ENCODE measurements at regions not wholly inside any gene's neighbourhood (a gene's known extent, or its start where the extent isn't known, plus 50 kb on each side); places are given as distances from the start of the nearest gene placed in this dataset.
"Not testable (repeated sequence)": the region's sequence is repeated elsewhere in the genome, so short reads cannot be mapped to it uniquely, and the experiment has no call there.

DNA sequence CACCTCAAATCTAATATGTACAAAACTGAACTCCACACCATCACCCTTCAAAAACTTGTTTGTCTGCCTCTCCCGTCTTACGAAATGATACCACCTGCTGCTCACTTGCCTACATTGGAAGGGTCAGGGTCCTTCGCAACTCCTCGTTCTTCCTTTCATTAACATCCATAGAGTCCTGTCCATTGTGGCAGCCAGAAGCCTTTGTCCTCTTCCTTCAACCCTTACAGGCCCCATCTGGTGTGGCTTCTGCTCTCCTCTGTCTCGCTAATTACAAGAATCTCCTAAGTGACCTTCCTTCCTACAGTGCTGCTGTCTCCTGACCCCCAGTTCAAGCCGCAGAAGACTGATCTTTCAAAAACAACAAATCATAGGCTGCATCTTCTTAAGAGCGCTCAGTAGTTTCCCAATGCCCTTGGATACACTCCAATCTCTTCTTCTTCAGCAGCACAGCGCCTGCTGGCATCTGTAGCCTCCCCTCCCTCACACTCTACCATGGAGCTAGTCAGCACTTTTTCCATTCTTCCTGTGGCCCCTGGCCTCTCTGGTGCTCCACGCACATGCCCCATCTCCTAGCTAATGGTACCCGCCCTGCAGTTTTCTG lies 382.7 kb downstream of the LIG4 start:
- no peak for DNase-seq (ENCODE audit: extremely low read depth in 1 of 2, low read depth in 1 of 2)

DNA sequence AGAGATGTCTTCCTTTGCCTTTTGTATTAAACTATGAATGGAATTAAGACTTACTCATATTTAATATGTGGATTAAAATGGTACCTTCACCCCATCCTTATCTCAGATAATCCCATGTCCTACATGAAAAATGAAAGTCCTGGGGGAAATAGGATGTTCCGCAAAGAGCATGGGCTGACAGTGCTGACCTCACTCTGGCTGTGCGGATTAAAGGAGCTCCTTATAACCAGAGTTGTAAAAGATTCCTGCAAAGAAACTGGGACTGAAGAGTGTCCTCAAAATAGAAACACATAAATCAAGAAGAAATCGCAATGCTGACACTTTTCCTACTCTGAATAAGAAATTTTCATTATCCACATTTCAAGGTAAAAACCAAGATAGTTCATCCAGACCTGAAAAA lies 384.5 kb downstream of the LIG4 start:
- DNase-seq (ENCODE audit: extremely low read depth in 1 of 2, low read depth in 1 of 2) = no peak

DNA sequence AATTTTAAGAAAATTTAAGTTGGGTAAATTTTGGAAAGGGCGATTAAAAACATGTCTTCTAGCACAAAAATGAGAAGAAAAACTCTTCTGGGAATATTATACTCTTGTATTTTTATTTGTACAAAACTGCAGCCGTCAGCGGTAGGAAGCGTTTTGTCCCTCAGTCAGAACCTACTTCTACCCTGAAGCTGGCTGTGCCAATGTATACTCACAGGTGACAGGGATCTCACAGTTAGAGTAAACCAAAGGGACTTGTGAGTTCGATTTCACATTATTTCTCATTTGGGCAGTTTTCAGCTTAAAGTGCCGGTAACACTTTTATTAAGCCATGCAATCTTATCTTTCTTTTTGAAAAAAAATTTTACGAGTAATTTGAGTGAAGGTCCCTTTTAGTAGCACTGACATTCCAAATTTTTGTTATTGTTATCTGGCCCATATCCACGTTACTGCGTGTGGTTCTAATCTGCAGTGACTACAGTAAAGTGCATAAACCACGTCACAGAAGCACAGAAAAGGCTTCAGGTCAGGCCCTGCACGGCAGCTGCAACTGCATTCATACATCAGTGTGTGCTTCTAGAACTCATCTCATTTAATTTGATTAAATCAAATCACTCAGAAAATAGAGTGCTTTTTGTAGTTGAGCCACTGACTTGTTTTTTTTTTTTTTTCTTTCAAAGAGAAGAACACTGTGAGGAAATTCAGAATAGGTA lies 387.3 kb downstream of the LIG4 start:
- DNase-seq (ENCODE audit: extremely low read depth in 1 of 2, low read depth in 1 of 2) = no peak

DNA sequence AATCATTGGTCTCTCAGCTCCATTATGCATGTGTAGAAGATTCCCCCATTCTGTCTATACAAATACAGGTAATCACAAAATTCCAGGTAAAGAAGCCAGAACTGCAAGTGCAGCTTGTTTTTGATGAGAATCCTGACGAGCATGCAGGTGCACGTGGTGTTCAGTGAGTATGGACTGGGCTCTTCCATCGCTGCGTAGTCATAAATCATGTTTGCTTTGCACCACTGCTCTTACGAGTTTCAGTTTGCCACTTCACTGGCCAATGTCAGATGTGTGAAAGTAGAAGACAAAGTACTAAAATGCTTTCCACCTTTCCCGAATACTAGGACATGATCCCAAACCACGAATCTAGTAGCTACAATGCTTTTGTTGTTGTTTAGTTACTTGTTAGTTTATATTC lies 390.7 kb downstream of the LIG4 start:
- DNase-seq (ENCODE audit: extremely low read depth in 1 of 2, low read depth in 1 of 2) = no peak

DNA sequence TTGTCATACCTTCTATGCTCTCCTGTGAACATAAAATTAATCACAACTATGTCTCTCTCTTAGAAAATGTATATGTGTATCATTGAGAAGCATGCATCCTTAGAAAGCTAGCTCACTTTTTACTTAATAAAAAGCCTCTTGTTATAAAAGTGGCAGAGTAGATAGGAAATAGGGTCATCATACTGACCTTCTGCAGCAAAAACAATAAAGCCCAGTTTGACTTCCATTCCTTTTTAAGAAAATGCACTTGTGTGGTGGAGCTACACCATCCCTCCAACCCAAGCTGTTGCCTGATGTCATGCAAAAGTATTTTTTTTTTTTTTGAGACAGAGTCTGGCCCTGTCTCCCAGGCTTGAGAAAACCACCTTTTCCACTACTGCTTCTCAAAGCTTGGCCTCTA lies 393.3 kb downstream of the LIG4 start:
- DNase-seq (ENCODE audit: extremely low read depth in 1 of 2, low read depth in 1 of 2) = no peak

DNA sequence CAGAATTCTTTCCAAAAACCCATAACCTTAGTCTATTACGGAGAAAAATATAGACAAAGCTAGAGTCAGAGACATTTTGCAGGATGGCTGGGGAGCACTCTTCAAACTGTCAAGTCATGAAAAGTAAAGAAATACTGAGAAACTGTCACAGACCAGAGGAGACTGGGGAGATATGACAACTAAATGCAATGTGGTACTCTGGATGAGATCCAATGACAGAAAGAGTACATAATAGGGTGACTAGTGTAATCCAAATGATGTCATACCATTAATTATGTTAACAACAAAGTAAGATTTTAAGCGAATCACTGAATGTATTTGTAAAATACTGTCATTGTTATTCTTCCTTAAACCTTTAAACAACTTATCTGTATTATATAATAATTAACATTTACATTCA lies 393.8 kb downstream of the LIG4 start:
- no peak for DNase-seq (ENCODE audit: extremely low read depth in 1 of 2, low read depth in 1 of 2)

DNA sequence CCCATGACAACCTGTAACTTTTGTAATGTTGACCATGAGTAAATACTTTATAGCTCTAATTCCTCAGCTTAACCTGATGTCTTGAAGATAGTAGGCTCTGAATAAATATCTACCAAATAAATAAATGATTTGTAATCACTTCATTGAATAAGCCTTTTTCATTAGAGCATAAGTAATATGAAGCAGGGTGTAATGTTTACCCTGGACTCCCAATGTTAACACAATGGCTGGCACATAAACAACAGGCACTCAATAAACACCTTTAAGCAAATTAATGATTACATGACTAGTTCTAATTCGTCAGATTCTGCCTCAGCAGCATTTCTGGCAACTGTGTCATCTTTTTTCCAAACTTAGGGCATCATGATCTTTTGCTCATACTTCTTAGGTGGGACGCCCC lies 396.3 kb downstream of the LIG4 start:
- no peak for DNase-seq (ENCODE audit: extremely low read depth in 1 of 2, low read depth in 1 of 2)

DNA sequence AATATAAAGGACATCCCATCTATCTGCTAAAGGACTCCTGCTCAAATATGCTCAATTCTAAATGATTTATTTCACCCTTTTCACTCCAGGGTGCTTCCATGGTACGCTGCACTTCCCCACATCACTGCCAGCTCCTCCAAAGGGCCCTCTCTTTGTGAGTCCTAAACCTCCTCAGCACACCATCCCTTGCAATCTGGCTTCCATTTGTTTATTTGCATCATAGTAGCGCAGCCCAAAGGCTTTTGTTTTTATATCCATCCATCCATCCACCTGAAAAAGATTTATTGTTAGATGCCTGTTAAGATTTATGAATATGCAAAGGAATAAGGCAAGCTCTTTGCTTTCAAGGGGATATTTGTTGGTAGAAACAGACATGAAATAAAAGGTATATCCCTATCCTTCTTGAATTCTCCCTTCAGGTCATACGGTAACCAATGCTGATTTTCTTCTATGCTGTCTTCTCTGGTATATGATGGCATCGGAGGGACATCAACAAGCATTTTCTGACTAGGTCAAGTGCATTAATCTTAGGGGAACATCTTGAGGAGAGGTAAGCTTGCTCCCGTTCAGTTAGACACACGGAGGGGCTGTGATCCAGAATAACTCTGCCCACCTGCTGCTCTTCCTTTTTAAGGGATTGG lies 397.6 kb downstream of the LIG4 start:
- no peak for DNase-seq (ENCODE audit: extremely low read depth in 1 of 2, low read depth in 1 of 2)

DNA sequence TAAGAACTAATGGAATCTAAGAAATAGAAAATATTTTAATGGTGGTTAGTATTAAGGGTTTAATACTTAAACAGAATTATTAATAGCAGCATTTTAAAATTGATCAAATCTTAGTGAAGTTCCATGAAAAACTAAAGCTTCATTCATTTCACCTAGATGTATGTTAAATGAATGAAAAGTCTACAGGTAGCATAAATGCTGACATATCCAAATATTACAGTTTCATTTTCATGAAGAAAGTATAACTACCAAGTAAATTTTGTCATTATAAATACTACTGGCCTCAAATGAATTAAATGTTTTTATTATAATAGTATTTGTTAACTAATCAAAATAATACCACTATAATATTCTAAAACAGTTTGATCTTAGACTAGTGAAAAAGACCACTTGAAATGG lies 403.3 kb downstream of the LIG4 start:
- DNase-seq (ENCODE audit: extremely low read depth in 1 of 2, low read depth in 1 of 2) = no peak

DNA sequence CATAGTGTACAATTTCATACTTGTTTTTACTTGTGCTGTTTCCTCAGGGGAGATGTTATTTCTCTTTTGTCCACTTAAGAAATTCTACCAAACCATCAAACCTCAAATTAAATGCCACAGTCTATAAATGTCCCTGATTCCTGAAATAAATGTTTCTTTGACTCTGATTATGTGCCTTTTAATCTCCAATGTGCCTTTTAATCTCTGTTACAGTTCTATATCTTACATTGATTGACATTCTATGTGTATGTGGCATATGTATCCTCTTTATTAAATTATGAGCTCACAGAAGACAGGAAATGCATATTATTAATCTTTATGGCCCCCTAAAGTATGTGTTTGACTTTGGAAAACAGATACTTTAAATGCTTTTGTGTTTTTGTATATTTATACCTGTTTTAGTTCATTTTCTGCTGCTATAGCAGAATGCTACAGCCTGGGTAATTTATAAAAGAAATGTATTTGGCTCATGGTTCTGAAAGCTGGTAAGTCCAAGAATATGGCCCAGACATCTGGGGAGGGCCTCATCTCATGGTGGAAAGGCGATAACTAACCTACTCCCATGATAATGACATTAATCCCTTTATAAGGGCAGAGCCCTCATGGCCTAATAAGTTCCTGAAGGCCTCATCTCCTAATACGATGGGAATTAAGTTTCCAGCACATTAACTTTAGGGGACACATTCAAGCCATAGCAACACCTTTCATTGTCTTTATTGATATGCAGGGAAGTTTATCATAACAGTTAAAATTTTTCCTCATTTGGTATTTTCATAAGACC lies 403.9 kb downstream of the LIG4 start:
- DNase-seq (ENCODE audit: extremely low read depth in 1 of 2, low read depth in 1 of 2) = no peak

DNA sequence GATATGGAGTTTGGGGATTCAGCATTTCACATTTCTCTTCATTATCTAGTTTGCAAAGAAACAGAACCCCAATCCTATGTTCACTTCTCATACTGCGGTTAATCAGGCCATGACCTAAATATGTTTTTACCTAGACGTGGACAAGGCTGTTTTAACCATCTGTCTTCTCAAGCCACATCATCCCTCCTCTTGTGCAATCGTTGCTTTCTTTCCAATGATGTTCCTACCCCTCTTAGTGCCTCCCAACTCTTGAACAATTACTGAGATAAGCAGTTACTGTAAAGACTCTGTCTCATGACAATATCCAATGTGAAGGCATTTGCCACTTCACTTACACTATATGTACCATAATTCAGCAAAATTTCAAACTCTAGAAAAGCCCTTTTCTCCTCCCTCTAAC lies 406.2 kb downstream of the LIG4 start:
- no peak for DNase-seq (ENCODE audit: extremely low read depth in 1 of 2, low read depth in 1 of 2)

DNA sequence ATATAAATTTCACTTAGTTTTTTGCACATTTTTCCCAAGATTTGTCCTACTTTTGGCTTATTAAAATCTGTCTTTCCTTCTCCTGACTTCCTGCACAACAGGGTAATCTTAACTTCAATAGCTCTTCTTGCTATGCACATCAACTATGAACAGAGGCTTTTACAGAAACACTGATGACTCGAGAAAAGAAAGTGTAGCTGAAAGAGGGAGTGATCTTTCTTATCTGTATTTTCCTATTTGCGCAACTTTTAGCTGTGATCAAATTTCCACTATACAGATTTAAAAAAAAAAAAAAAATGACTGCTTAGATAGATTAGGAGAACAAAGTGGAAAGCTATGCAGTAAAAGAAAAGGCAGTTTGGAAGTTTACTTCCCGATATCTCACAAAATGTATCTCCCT lies 406.9 kb downstream of the LIG4 start:
- no peak for DNase-seq (ENCODE audit: extremely low read depth in 1 of 2, low read depth in 1 of 2)

DNA sequence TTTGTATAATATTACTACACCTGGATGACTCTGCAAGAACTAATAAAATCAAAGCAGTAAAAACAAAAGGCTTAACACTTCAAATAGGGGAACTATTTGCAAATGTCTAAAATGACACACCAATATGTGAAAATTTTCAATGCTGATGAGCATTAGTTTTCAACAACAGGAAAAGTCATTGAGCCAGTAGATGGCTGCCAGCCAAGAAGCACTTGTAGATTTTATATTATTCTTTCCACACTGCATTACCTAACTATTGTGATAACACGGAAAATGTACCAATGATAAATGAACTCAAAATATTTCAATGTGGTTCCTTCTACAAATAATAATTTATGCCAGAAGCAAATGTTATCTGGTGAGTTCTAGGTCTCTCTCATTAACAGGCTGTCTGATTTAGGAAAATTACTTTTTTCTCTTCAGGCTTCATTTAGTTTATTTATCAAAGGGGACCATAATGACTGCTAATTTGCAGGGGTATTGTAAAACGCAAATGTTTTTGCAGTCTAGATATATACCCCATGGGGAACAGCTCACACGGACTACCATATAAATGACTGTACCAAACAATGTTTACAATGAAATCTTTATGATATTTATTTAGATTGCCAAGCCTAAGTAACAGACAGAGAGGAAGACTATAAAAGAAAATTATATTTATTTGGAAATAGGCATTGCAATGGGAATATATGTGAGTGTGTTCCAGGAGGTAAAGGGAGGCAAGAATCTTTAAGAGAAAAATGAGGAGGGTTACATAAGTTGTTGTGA lies 407.8 kb downstream of the LIG4 start:
- DNase-seq (ENCODE audit: extremely low read depth in 1 of 2, low read depth in 1 of 2) = no peak

DNA sequence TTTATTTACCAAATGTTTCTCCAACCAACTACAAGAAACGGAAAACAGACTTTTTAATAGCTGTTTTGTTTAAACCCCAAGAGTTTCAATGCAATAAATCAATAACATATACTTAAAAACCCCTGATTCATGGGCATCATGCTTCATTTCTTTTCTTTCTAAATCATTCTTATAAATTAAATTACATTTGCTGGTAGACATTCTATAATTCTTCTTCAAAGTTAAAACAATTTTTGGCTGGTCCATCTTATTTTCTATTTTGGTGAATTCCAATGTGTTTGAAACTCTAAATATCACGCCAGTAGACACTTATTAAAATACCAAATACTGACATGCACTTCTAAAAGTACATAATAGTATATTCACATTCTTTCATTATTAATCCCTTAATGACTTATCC lies 408.6 kb downstream of the LIG4 start:
- no peak for DNase-seq (ENCODE audit: extremely low read depth in 1 of 2, low read depth in 1 of 2)

DNA sequence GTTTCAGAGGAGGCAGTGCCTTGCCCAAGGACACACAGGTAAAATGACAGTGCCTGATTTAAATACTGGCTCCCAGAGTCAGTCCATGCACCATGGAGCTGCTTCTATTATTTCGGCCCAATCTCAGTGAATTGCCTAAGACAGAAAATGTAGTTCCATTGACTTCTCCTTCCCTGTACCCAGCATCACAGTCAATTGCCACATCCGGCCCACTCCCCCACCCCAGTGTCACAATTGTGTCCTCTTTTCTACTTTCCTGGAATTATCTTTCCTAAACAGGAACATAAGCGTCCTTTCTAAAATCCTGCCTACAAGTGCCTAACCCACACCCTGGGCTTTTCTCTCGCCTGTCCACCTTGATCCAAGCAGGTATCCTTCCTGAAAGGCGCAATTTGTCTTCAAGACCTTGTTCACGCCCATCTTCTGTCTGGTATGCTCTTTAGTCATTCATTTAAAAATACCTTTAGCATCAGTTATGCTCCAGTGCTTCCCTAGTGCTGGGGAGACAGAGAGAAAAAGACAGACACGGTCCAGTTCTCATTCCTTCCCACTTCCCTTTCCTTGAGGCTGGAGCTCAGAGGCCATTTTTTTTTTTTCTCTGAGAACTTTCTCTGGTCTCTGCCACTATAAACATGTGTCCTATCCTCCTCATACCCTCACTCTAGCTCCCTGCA lies 411.4 kb downstream of the LIG4 start:
- no peak for DNase-seq (ENCODE audit: extremely low read depth in 1 of 2, low read depth in 1 of 2)

DNA sequence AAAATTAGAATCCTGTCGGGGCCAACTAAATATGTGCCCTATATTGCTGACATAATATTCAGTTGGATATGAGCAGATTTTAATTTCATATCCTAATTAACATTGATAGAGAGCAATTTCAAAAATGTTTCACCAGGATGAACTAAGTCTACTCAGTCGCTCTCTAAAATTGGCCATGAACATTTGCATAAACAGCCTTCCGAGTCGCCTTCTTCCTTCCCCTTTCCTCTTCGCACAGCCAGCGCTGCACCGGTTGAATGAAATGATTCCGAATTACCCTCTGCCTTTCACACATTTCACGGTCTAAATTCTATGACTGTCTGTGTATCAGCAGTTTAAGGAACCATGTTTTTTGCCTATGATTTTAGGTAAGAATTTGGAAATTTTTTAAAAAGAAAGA lies 413.7 kb downstream of the LIG4 start:
- DNase-seq (ENCODE audit: extremely low read depth in 1 of 2, low read depth in 1 of 2) = no peak

DNA sequence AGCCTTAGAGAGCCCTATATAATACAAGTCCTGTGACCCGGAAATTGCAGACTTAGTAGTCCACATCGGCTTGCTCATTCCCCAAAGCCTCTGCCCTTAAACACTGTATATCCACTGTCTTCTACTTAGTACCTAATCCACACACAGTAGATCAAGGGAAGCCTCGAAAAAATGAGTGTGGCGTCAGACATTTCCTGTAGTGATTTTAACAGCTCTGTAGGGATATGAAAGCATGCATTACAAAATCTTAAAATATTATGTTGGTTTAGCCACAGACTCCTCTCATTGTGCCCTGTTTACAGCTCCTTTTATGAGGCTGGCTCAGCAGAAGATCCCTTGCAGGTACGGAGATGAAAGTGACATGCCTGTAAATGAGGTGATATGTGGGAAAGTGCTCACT lies 416.3 kb downstream of the LIG4 start:
- no peak for DNase-seq (ENCODE audit: extremely low read depth in 1 of 2, low read depth in 1 of 2)

DNA sequence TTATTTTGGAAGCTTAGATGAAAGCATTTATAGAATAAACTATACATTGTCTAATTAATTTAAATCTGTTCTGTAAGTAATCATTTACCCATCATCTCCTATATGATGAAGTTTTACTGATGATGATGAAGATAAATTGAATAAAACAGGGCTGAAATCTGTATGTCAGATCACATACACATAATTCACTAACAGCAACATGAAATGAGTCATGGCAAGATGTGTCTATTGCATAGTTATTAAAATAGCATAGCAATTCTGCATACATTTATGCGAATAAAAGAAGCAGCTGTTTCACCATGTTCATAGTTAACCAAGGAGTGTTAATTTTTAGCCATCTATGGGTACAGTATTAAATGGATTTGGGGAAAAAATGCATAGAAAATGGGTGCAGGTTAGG lies 424.9 kb downstream of the LIG4 start:
- no peak for DNase-seq (ENCODE audit: extremely low read depth in 1 of 2, low read depth in 1 of 2)

DNA sequence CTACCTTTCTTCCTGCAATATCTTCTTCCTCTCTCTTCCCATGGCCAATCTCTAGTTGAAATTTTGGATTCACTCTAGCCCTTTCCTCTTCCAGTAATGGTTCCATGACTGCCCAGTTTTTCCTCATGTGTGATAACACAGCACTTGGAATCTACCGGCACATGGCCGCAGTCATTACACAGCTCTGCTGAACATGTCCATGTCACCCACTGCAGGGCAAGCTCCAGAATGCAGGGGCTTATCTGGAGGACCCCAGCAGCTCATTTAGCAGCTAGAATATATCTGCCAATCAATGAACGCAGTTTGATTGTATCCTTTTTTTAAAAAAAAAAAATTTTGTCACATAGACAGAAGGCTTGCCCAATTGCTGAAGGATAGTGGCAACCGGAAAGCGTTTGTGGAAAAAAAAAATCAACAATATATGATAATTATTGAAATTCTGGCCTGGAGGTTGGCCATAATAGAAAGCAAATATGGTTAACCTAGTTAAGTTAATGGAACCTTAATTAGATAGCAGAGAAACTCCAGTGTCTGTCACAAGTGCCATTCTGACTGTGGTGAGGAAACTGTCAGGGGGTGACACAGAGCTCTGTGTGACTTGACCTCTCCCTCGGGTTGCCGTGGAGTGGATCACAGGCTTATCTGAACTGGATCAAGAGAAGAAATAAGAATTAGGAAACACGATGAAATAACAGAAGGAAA lies 426.7 kb downstream of the LIG4 start:
- no peak for DNase-seq (ENCODE audit: extremely low read depth in 1 of 2, low read depth in 1 of 2)

DNA sequence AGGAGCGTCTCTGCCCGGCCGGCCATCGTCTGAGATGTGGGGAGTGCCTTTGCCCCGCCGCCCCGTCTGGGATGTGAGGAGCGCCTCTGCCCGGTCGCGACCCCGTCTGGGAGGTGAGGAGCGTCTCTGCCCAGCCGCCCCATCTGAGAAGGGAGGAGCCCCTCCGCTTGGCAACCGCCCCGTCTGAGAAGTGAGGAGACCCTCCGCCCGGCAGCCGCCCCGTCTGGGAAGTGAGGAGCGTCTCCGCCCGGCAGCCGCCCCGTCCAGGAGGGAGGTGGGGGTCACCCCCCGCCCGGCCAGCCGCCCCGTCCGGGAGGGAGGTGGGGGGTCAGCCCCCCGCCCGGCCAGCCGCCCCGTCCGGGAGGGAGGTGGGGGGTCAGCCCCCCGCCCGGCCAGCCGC lies 432.7 kb downstream of the LIG4 start:
- DNase-seq (ENCODE audit: extremely low read depth in 1 of 2, low read depth in 1 of 2) = not testable (repeated sequence)
